IMR-90 (cell line): ENCODE measurements at regions not wholly inside any gene's neighbourhood (a gene's known extent, or its start where the extent isn't known, plus 50 kb on each side); places are given as distances from the start of the nearest gene placed in this dataset.

ENCODE experiments used
- NFE2L2 ChIP-seq: fragments of 150-350 bp; IDR thresholded peaks from 2 replicates; pipeline ENCODE4 v1.6.1; 2016; ENCODE audit warnings: low read depth, mild to moderate bottlenecking, low read length
- RAD21 ChIP-seq: IDR thresholded peaks from 2 replicates; pipeline ENCODE4 v1.6.1; 2012; ENCODE audit warnings: low read length, improper control_type of control experiment
- RFX5 ChIP-seq: IDR thresholded peaks from 2 replicates; pipeline ENCODE4 v1.8.0; 2012; ENCODE audit warnings: low read depth, mild to moderate bottlenecking, low read length, moderate library complexity
- TF ChIP-seq, protein P1 (sequence below): conservative IDR thresholded peaks from 2 replicates; pipeline ENCODE4 v1.5.1; 2012; ENCODE audit warnings: mild to moderate bottlenecking, low read depth, low read length, improper control_type of control experiment
- TF ChIP-seq, protein P2 (sequence below): fragments of 150-350 bp; IDR thresholded peaks from 2 replicates; pipeline ENCODE4 v1.6.1; 2017; ENCODE audit warnings: mild to moderate bottlenecking, antibody characterized with exemption, low read length, low read depth

- TF ChIP-seq RAD21 (no peak), NFE2L2 (no peak), RFX5 (no peak)
- TF ChIP-seq, protein P1, sequence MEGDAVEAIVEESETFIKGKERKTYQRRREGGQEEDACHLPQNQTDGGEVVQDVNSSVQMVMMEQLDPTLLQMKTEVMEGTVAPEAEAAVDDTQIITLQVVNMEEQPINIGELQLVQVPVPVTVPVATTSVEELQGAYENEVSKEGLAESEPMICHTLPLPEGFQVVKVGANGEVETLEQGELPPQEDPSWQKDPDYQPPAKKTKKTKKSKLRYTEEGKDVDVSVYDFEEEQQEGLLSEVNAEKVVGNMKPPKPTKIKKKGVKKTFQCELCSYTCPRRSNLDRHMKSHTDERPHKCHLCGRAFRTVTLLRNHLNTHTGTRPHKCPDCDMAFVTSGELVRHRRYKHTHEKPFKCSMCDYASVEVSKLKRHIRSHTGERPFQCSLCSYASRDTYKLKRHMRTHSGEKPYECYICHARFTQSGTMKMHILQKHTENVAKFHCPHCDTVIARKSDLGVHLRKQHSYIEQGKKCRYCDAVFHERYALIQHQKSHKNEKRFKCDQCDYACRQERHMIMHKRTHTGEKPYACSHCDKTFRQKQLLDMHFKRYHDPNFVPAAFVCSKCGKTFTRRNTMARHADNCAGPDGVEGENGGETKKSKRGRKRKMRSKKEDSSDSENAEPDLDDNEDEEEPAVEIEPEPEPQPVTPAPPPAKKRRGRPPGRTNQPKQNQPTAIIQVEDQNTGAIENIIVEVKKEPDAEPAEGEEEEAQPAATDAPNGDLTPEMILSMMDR: no peak
- TF ChIP-seq, protein P2, sequence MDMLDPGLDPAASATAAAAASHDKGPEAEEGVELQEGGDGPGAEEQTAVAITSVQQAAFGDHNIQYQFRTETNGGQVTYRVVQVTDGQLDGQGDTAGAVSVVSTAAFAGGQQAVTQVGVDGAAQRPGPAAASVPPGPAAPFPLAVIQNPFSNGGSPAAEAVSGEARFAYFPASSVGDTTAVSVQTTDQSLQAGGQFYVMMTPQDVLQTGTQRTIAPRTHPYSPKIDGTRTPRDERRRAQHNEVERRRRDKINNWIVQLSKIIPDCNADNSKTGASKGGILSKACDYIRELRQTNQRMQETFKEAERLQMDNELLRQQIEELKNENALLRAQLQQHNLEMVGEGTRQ: no peak
These were observed 219.2 kb upstream of the KLF14 start for GRCh38 chr7:130953196-130953595.
